Astrocyte (in vitro differentiated cells and primary cell): ENCODE measurements at regions not wholly inside any gene's neighbourhood (a gene's known extent, or its start where the extent isn't known, plus 50 kb on each side); places are given as distances from the start of the nearest gene placed in this dataset.

Experiments used
- DNase-seq: peaks from one replicate; pipeline ENCODE4 v3.0.0-alpha.2; 2010; ENCODE audit warnings: low read depth
- FAIRE-seq: peaks from 2 replicates; lab custom pipeline; 2011; peaks lifted over from hg19 to GRCh38; lab: Jason Lieb, UNC
- H2AFZ ChIP-seq: 2 replicates; pipeline ENCODE4 v1.6.0; 2012; ENCODE audit warnings: low read depth, low read length, inconsistent platforms
- H3K27ac ChIP-seq: 2 replicates; pipeline ENCODE4 v1.5.1; 2011; ENCODE audit warnings: low read depth, low read length, inconsistent platforms
- H3K27me3 ChIP-seq: 2 replicates; pipeline ENCODE4 v1.6.0; 2011; ENCODE audit warnings: low read length, inconsistent platforms; ENCODE audit not compliant: insufficient read depth
- H3K36me3 ChIP-seq: 2 replicates; pipeline ENCODE4 v1.5.1; 2011; ENCODE audit warnings: low read length, inconsistent platforms; ENCODE audit not compliant: insufficient read depth
- H3K4me1 ChIP-seq: 2 replicates; pipeline ENCODE4 v1.5.1; 2011; ENCODE audit warnings: low read length, inconsistent platforms; ENCODE audit not compliant: insufficient read depth
- H3K4me2 ChIP-seq: 2 replicates; pipeline ENCODE4 v1.6.0; 2012; ENCODE audit warnings: low read length, inconsistent platforms
- H3K4me3 ChIP-seq: 2 replicates; pipeline ENCODE4 v1.5.1; 2011; ENCODE audit warnings: low read depth, mild to moderate bottlenecking, low read length, inconsistent platforms; ENCODE audit not compliant: insufficient read depth
- H3K79me2 ChIP-seq: 2 replicates; pipeline ENCODE4 v1.6.0; 2012; ENCODE audit warnings: mild to moderate bottlenecking, low read length, inconsistent platforms; ENCODE audit not compliant: insufficient read depth
- H3K9ac ChIP-seq: 2 replicates; pipeline ENCODE4 v1.6.0; 2012; ENCODE audit warnings: mild to moderate bottlenecking, low read length, inconsistent platforms
- H3K9me3 ChIP-seq: 2 replicates; pipeline ENCODE4 v1.5.1; 2012; ENCODE audit warnings: low read depth, mild to moderate bottlenecking, low read length, inconsistent platforms; ENCODE audit not compliant: insufficient read depth
- H4K20me1 ChIP-seq: 2 replicates; pipeline ENCODE4 v1.6.0; 2012; ENCODE audit warnings: low read length, inconsistent platforms; ENCODE audit not compliant: insufficient read depth
- H3K27ac Mint-ChIP-seq: one replicate; pipeline ENCODE4 v1.8.0; 2021; ENCODE audit warnings: mild to moderate bottlenecking, mixed read lengths; ENCODE audit not compliant: unreplicated experiment
- H3K27me3 Mint-ChIP-seq: one replicate; pipeline ENCODE4 v1.8.0; 2021; ENCODE audit warnings: low read depth, mixed read lengths; ENCODE audit not compliant: unreplicated experiment
- H3K36me3 Mint-ChIP-seq: one replicate; pipeline ENCODE4 v1.8.0; 2021; ENCODE audit warnings: low read depth, mixed read lengths; ENCODE audit not compliant: unreplicated experiment
- H3K4me1 Mint-ChIP-seq: one replicate; pipeline ENCODE4 v1.8.0; 2021; ENCODE audit warnings: low read depth, mixed read lengths; ENCODE audit not compliant: unreplicated experiment
- H3K4me3 Mint-ChIP-seq: one replicate; pipeline ENCODE4 v1.8.0; 2021; ENCODE audit warnings: mild to moderate bottlenecking, moderate library complexity, mixed read lengths; ENCODE audit not compliant: unreplicated experiment
- H3K9me3 Mint-ChIP-seq: one replicate; pipeline ENCODE4 v1.8.0; 2021; ENCODE audit warnings: mild to moderate bottlenecking, mixed read lengths; ENCODE audit not compliant: unreplicated experiment
- CTCF ChIP-seq: IDR thresholded peaks from 2 replicates; pipeline ENCODE4 v1.5.1; 2011; ENCODE audit warnings: low read depth, mild to moderate bottlenecking, inconsistent platforms, low read length, moderate library complexity; ENCODE audit not compliant: insufficient read depth
- EZH2 ChIP-seq: IDR thresholded peaks from 2 replicates; pipeline ENCODE4 v1.6.1; 2012; ENCODE audit warnings: mild to moderate bottlenecking, low read length, inconsistent platforms; ENCODE audit not compliant: insufficient read depth

- H3K36me3 Mint-ChIP-seq: no peaks in the 10 kb centered on the region
- no peaks in the 10 kb centered on the region for H3K27me3 Mint-ChIP-seq
- H3K27ac ChIP-seq: no peak overlapping the region
- H3K4me1 Mint-ChIP-seq: no peaks in the 10 kb centered on the region
- TF ChIP-seq CTCF (no peak), EZH2 (no peak)
- no peaks in the 10 kb centered on the region for H3K9me3 ChIP-seq
- no peak overlapping the region for H3K4me2 ChIP-seq
- no peak overlapping the region for H3K4me3 Mint-ChIP-seq
- no peak overlapping the region for H2AFZ ChIP-seq
- no peaks in the 10 kb centered on the region for H3K36me3 ChIP-seq
- no peak overlapping the region for H3K9ac ChIP-seq
- FAIRE-seq: no peak
- H3K79me2 ChIP-seq: no peaks in the 10 kb centered on the region
- no peaks in the 10 kb centered on the region for H3K4me1 ChIP-seq
- DNase-seq: no peak
- no peak overlapping the region for H3K27ac Mint-ChIP-seq
- no peak overlapping the region for H3K4me3 ChIP-seq
- no peaks in the 10 kb centered on the region for H3K27me3 ChIP-seq
- H3K9me3 Mint-ChIP-seq: peaks cover 2% of the 10 kb centered on the region
- H4K20me1 ChIP-seq: no peaks in the 10 kb centered on the region
Observed at GRCh38 chr4:103307453-103308247, 109.5 kb upstream of the CENPE start.

- Mint-ChIP-seq H3K36me3 (no peaks in the 10 kb centered on the region), H3K9me3 (peaks cover 2% of the 10 kb centered on the region), H3K4me1 (no peaks in the 10 kb centered on the region), H3K27ac (no peak overlapping the region), H3K4me3 (no peak overlapping the region), H3K27me3 (no peaks in the 10 kb centered on the region)
- FAIRE-seq (no peak), DNase-seq (no peak)
- no peaks in the 10 kb centered on the region for H4K20me1 ChIP-seq
- no peak overlapping the region for H3K27ac ChIP-seq
- H3K4me2 ChIP-seq: peak overlapping the region; percentile 41
- H3K79me2 ChIP-seq: no peaks in the 10 kb centered on the region
- no peak overlapping the region for H3K9ac ChIP-seq
- no peaks in the 10 kb centered on the region for H3K27me3 ChIP-seq
- H2AFZ ChIP-seq: no peak overlapping the region
- H3K4me3 ChIP-seq: no peak overlapping the region
- no peak for TF ChIP-seq CTCF
- TF ChIP-seq EZH2: no peak
- H3K9me3 ChIP-seq: no peaks in the 10 kb centered on the region
- no peaks in the 10 kb centered on the region for H3K4me1 ChIP-seq
- H3K36me3 ChIP-seq: no peaks in the 10 kb centered on the region
Observed at GRCh38 chr4:103306870-103307375, 108.8 kb upstream of the CENPE start.

- no peak overlapping the region for H3K4me2 ChIP-seq
- no peaks in the 10 kb centered on the region for H4K20me1 ChIP-seq
- H3K9me3 ChIP-seq: no peaks in the 10 kb centered on the region
- no peak overlapping the region for H3K4me3 ChIP-seq
- no peaks in the 10 kb centered on the region for H3K27me3 ChIP-seq
- Mint-ChIP-seq H3K27me3 (no peaks in the 10 kb centered on the region), H3K36me3 (no peaks in the 10 kb centered on the region), H3K4me1 (no peaks in the 10 kb centered on the region), H3K4me3 (no peak overlapping the region), H3K9me3 (peaks cover 2% of the 10 kb centered on the region), H3K27ac (no peak overlapping the region)
- no peak overlapping the region for H2AFZ ChIP-seq
- H3K4me1 ChIP-seq: no peaks in the 10 kb centered on the region
- no peaks in the 10 kb centered on the region for H3K36me3 ChIP-seq
- no peak overlapping the region for H3K27ac ChIP-seq
- H3K9ac ChIP-seq: no peak overlapping the region
- FAIRE-seq (no peak), DNase-seq (no peak)
- H3K79me2 ChIP-seq: no peaks in the 10 kb centered on the region
- no peak for TF ChIP-seq CTCF
- no peak for TF ChIP-seq EZH2
Observed at GRCh38 chr4:103305355-103305754, 107.2 kb upstream of the CENPE start.
